SK-N-DZ (cell line): ENCODE measurements at regions not wholly inside any gene's neighbourhood (a gene's known extent, or its start where the extent isn't known, plus 50 kb on each side); places are given as distances from the start of the nearest gene placed in this dataset.

Source experiments
- DNase-seq: peaks from one replicate; pipeline ENCODE4 v3.0.0-alpha.2; 2015; ENCODE audit warnings: low spot score

- no peak for DNase-seq
Observed at GRCh38 chr13:80477661-80478443, 136.9 kb upstream of the SPRY2 start.

- no peak for DNase-seq
Observed at GRCh38 chr13:80476953-80477352, 136.0 kb upstream of the SPRY2 start.

GRCh38 chr13:80475718-80476117 lies 134.8 kb upstream of the SPRY2 start:
- no peak for DNase-seq

GRCh38 chr13:80473695-80474094 lies 132.8 kb upstream of the SPRY2 start:
- DNase-seq, result no peak

- DNase-seq, result no peak
Observed at GRCh38 chr13:80469853-80470381, 129.0 kb upstream of the SPRY2 start.

- DNase-seq, result no peak
Observed at GRCh38 chr13:80469105-80469852, 128.4 kb upstream of the SPRY2 start.

GRCh38 chr13:80465321-80465720 lies 124.4 kb upstream of the SPRY2 start:
- DNase-seq, result no peak

- DNase-seq, result no peak
Observed at GRCh38 chr13:80463673-80464352, 122.9 kb upstream of the SPRY2 start.

GRCh38 chr13:80462567-80462966 lies 121.6 kb upstream of the SPRY2 start:
- no peak for DNase-seq

GRCh38 chr13:80462037-80462436 lies 121.1 kb upstream of the SPRY2 start:
- DNase-seq, result no peak

- DNase-seq, result no peak
Observed at GRCh38 chr13:80458543-80458942, 117.6 kb upstream of the SPRY2 start.

- no peak for DNase-seq
Observed at GRCh38 chr13:80454245-80454644, 113.3 kb upstream of the SPRY2 start.

- DNase-seq, result no peak
Observed at GRCh38 chr13:80452279-80452678, 111.4 kb upstream of the SPRY2 start.

- no peak for DNase-seq
Observed at GRCh38 chr13:80451641-80452040, 110.7 kb upstream of the SPRY2 start.

GRCh38 chr13:80450386-80450785 lies 109.5 kb upstream of the SPRY2 start:
- DNase-seq, result no peak

GRCh38 chr13:80448725-80449124 lies 107.8 kb upstream of the SPRY2 start:
- DNase-seq, result no peak

GRCh38 chr13:80447747-80448146 lies 106.8 kb upstream of the SPRY2 start:
- no peak for DNase-seq

GRCh38 chr13:80444240-80445015 lies 103.5 kb upstream of the SPRY2 start:
- DNase-seq, result no peak

GRCh38 chr13:80442609-80443008 lies 101.7 kb upstream of the SPRY2 start:
- DNase-seq, result no peak

- no peak for DNase-seq
Observed at GRCh38 chr13:80441968-80442367, 101.0 kb upstream of the SPRY2 start.

GRCh38 chr13:80438521-80438920 lies 97.6 kb upstream of the SPRY2 start:
- DNase-seq, result no peak
